IgD-negative memory B cell (primary cell): ENCODE measurements at regions not wholly inside any gene's neighbourhood (a gene's known extent, or its start where the extent isn't known, plus 50 kb on each side); places are given as distances from the start of the nearest gene placed in this dataset.
A peak's percentile ranks its signal among the peaks of the same experiment; 100 is the strongest.
"Not testable (repeated sequence)": the region's sequence is repeated elsewhere in the genome, so short reads cannot be mapped to it uniquely, and the experiment has no call there.

Experiments used
- H3K27ac Mint-ChIP-seq, 3 donors: one replicate each; pipeline ENCODE4 v1.8.0; 2020 to 2022; ENCODE audit warnings: mild to moderate bottlenecking in 3 of 3, mixed read lengths in 3 of 3, moderate library complexity in 1 of 3
- H3K27me3 Mint-ChIP-seq: one replicate; pipeline ENCODE4 v1.8.0; 2021; ENCODE audit warnings: mixed read lengths
- H3K36me3 Mint-ChIP-seq: one replicate; pipeline ENCODE4 v1.8.0; 2020; ENCODE audit warnings: mild to moderate bottlenecking, mixed read lengths
- H3K4me1 Mint-ChIP-seq, 3 donors: one replicate each; pipeline ENCODE4 v1.8.0; 2020 to 2022; ENCODE audit warnings: mixed read lengths in 3 of 3, mild to moderate bottlenecking in 1 of 3
- H3K4me3 Mint-ChIP-seq, 4 donors: one replicate each; pipeline ENCODE4 v1.8.0; 2020 to 2022; ENCODE audit warnings: mild to moderate bottlenecking in 4 of 4, mixed read lengths in 4 of 4, moderate library complexity in 3 of 4
- H3K9me3 Mint-ChIP-seq, 3 donors: one replicate each; pipeline ENCODE4 v1.8.0; 2020 to 2021; ENCODE audit warnings: mixed read lengths in 3 of 3, mild to moderate bottlenecking in 1 of 3

DNA sequence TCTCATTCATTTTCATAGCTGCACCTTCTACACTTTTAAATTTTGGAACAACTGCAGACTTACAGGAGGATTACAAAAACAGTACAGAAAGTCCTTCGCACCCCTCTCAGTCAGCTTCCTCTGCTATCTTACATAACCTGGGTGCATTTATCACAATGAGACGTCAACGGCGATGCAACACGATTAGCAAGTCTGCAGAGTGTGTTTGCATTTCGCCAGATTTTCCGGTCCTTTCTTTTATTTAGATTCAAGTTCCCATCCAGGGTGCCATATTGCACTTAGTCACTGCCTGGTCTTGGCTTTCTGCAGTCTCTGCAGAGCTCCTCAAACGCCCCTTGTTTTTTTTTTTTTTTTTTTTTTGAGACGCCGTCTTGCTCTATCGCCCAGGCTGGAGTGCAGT, 85.9 kb downstream of the ASMT start:
- Mint-ChIP-seq H3K27me3 (no peaks in the 10 kb centered on the region), H3K4me1 (peaks cover 0 to 1% (median 0%) of the 10 kb centered on the region in 3 donors), H3K9me3 (peaks cover 0 to 10% (median 10%) of the 10 kb centered on the region in 3 donors), H3K36me3 (peaks cover 3% of the 10 kb centered on the region), H3K27ac (no peak overlapping the region), H3K4me3 (peak overlapping the region in 1 of 4 donors; percentile 65)

GRCh38 chrX:1701396-1701901, 86.6 kb downstream of the ASMT start:
- H3K27ac Mint-ChIP-seq, H3K27me3 Mint-ChIP-seq, H3K4me1 Mint-ChIP-seq, H3K36me3 Mint-ChIP-seq, H3K4me3 Mint-ChIP-seq, H3K9me3 Mint-ChIP-seq: not testable (repeated sequence)

DNA sequence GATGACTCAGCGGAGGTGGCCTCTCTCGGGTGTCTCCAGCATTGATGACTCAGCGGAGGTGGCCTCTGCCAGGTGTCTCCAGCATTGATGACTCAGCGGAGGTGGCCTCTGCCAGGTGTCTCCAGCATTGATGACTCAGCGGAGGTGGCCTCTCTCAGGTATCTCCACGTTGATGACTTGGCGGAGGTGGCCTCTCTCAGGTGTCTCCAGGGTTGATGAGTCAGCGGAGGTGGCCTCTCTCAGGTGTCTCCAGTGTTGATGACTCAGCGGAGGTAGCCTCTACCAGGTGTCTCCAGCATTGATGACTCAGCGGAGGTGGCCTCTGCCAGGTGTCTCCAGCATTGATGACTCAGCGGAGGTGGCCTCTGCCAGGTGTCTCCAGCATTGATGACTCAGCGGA, 87.3 kb downstream of the ASMT start:
- H3K4me3 Mint-ChIP-seq, H3K9me3 Mint-ChIP-seq, H3K27me3 Mint-ChIP-seq, H3K36me3 Mint-ChIP-seq, H3K27ac Mint-ChIP-seq, H3K4me1 Mint-ChIP-seq: not testable (repeated sequence)

- not testable (repeated sequence) for H3K36me3 Mint-ChIP-seq, H3K9me3 Mint-ChIP-seq, H3K27me3 Mint-ChIP-seq, H3K4me1 Mint-ChIP-seq, H3K4me3 Mint-ChIP-seq, H3K27ac Mint-ChIP-seq
Observed at GRCh38 chrX:1702557-1702956, 87.7 kb downstream of the ASMT start.

DNA sequence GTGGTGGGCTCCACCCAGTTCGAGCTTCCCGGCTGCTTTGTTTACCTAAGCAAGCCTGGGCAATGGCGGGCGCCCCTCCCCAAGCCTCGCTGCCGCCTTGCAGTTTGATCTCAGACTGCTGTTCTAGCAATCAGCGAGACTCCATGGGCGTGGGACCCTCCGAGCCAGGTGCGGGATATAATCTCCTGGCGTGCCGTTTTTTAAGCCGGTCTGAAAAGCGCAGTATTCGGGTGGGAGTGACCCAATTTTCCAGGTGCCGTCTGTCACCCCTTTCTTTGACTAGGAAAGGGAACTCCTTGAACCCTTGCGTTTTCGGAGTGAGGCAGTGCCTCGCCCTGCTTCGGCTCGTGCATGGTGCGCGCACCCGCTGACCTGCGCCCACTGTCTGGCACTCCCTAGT, 94.4 kb downstream of the ASMT start:
- H3K4me1 Mint-ChIP-seq, H3K9me3 Mint-ChIP-seq, H3K27me3 Mint-ChIP-seq, H3K4me3 Mint-ChIP-seq, H3K27ac Mint-ChIP-seq, H3K36me3 Mint-ChIP-seq: not testable (repeated sequence)

GRCh38 chrX:1713296-1713695, 98.4 kb downstream of the ASMT start:
- H3K4me1 Mint-ChIP-seq = no peaks in the 10 kb centered on the region
- H3K27me3 Mint-ChIP-seq = no peaks in the 10 kb centered on the region
- H3K9me3 Mint-ChIP-seq = peaks cover 0 to 2% (median 0%) of the 10 kb centered on the region in 3 donors
- no peak overlapping the region for H3K4me3 Mint-ChIP-seq
- no peaks in the 10 kb centered on the region for H3K36me3 Mint-ChIP-seq
- H3K27ac Mint-ChIP-seq = no peak overlapping the region

DNA sequence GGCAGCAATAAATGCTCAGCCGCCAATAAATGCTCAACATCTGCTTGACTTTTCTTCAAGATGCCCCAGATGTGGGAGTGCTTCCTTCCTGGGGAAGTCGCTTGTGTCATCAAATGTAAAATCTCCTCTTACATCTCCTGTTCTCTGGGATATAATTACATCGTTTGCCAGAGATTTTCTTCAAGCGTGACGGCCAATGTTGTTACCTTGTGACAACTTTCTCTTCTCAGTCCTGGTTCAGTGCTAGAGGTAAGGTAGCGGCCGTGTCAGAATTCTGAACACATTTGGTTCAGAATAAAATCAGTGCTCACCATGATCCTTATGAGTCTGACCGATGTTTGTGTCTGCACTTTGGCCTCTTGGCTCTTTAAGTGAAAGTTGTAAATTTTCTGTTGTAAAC, 102.5 kb downstream of the ASMT start:
- Mint-ChIP-seq H3K9me3 (peaks cover 0 to 4% (median 3%) of the 10 kb centered on the region in 3 donors), H3K4me3 (no peak overlapping the region), H3K27ac (no peak overlapping the region), H3K36me3 (peaks cover 2% of the 10 kb centered on the region), H3K27me3 (no peaks in the 10 kb centered on the region), H3K4me1 (no peaks in the 10 kb centered on the region)

DNA sequence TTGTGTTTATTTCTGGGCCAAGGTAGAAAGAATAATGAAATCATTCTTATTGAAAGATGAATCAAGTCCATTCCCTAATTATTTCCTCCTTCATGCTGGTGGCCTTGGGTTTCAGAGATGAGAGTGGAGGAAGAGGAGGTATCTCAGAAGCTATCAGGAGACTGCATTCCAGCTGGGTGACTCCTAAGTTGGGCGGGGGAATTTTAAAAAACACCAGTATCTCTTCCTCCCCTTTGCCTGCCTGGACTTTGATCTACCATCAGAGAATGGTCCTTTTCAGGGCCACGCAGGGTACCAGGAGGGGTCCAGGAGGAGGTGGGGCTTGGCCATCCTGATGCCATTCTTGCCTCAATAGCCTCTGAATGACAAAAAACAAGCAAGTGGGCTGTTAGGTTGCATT, 104.4 kb downstream of the ASMT start:
- Mint-ChIP-seq H3K27ac (no peak overlapping the region), H3K4me3 (no peak overlapping the region), H3K4me1 (no peaks in the 10 kb centered on the region), H3K27me3 (no peaks in the 10 kb centered on the region), H3K9me3 (peaks cover 0 to 4% (median 3%) of the 10 kb centered on the region in 3 donors), H3K36me3 (peaks cover 2% of the 10 kb centered on the region)

DNA sequence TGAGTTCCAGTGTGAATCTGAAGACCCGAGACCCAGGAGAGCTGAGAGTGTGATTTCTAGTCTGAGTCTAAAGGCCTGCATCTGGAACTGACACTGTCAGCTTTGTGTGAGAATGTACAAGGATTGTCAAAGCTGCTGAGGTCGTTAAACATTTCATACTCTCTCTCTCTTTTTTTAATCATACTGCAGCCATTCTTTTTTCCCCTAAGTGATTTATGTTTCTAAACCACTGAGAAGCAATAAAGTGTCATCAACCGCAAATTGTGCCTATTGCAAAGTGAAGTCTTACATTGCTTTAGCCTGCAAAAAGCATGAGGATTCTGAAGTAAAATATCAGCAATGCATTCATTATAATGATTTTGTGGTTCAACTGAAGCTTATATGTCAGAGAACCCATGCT, 106.0 kb downstream of the ASMT start:
- peaks cover 2% of the 10 kb centered on the region for H3K36me3 Mint-ChIP-seq
- H3K27ac Mint-ChIP-seq = no peak overlapping the region

DNA sequence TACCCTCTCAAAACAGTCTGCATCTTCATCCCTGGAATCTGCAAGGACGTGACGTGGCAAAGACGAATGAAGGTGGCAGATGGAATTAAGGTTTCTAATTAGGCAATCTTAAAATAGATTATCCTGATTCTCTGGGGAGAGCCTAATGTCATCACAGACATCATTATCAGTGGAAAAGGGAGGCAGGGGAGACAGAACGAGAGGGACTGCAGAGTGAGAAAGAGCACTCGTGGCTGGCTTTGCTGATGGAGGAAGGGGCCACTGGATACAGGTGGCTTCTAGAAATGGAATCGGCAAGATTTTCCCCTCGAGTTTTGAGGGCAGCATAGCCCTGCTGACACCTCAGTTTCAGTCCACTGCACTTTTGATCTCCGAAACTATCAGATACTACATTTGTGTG, 110.6 kb downstream of the ASMT start:
- no peaks in the 10 kb centered on the region for H3K4me1 Mint-ChIP-seq
- no peak overlapping the region for H3K4me3 Mint-ChIP-seq
- no peaks in the 10 kb centered on the region for H3K36me3 Mint-ChIP-seq
- H3K27ac Mint-ChIP-seq = no peak overlapping the region
- no peaks in the 10 kb centered on the region for H3K27me3 Mint-ChIP-seq
- peaks cover 2 to 5% (median 3%) of the 10 kb centered on the region in 3 donors for H3K9me3 Mint-ChIP-seq

More for the DNA sequence above, 106.0 kb downstream of the ASMT start:
- H3K27me3 Mint-ChIP-seq = no peaks in the 10 kb centered on the region
- H3K4me1 Mint-ChIP-seq = no peaks in the 10 kb centered on the region
- H3K9me3 Mint-ChIP-seq = peaks cover 0 to 4% (median 3%) of the 10 kb centered on the region in 3 donors
- H3K4me3 Mint-ChIP-seq = no peak overlapping the region

GRCh38 chrX:1727531-1728027, 112.7 kb downstream of the ASMT start:
- Mint-ChIP-seq H3K4me3 (no peak overlapping the region), H3K4me1 (no peaks in the 10 kb centered on the region), H3K36me3 (no peaks in the 10 kb centered on the region)

GRCh38 chrX:1734806-1735205, 119.9 kb downstream of the ASMT start:
- Mint-ChIP-seq H3K9me3 (peaks cover 0 to 2% (median 1%) of the 10 kb centered on the region in 3 donors), H3K4me1 (no peaks in the 10 kb centered on the region), H3K27me3 (no peaks in the 10 kb centered on the region), H3K36me3 (peaks cover 2% of the 10 kb centered on the region), H3K4me3 (no peak overlapping the region), H3K27ac (no peak overlapping the region)

More at GRCh38 chrX:1727531-1728027, 112.7 kb downstream of the ASMT start:
- Mint-ChIP-seq H3K27me3 (no peaks in the 10 kb centered on the region), H3K9me3 (peaks cover 0 to 5% (median 3%) of the 10 kb centered on the region in 3 donors), H3K27ac (no peak overlapping the region)

DNA sequence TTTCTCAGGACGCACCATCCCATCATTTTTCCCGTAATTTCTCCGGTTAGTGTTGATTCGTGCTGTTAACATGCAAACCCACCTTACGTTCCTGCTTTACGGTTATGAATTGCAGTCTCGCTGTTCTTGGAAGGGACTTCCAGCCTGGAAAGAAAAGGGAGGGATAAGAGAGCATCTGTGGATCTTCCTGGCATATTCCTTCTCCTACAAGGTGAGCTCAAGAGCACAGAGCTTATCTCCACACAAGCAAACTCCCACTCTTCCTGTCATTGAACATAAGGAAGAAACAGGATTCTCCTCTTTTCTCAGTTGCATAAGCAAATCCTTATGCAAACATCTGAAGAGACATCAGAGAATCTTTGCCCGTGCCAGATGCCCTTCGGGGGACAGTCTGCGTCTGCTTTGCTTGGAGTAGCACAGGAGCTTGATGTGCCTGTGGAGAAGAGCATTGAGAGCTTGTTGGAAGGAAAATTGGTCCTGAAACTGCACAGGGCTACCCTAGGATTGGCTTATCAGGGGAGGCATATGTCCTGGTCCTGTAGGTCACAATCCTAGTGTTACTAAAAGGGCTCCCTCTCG, 127.0 kb downstream of the ASMT start:
- no peak overlapping the region for H3K4me3 Mint-ChIP-seq
- no peak overlapping the region for H3K27ac Mint-ChIP-seq
- H3K4me1 Mint-ChIP-seq = no peaks in the 10 kb centered on the region
- no peaks in the 10 kb centered on the region for H3K27me3 Mint-ChIP-seq
- H3K36me3 Mint-ChIP-seq = peaks cover 23% of the 10 kb centered on the region
- H3K9me3 Mint-ChIP-seq = peaks cover 9 to 24% (median 10%) of the 10 kb centered on the region in 3 donors

GRCh38 chrX:1743105-1743504, 128.2 kb downstream of the ASMT start:
- Mint-ChIP-seq H3K27me3 (no peaks in the 10 kb centered on the region), H3K9me3 (peaks cover 10 to 27% (median 12%) of the 10 kb centered on the region in 3 donors), H3K27ac (no peak overlapping the region), H3K4me3 (no peak overlapping the region), H3K36me3 (peaks cover 23% of the 10 kb centered on the region), H3K4me1 (no peaks in the 10 kb centered on the region)

DNA sequence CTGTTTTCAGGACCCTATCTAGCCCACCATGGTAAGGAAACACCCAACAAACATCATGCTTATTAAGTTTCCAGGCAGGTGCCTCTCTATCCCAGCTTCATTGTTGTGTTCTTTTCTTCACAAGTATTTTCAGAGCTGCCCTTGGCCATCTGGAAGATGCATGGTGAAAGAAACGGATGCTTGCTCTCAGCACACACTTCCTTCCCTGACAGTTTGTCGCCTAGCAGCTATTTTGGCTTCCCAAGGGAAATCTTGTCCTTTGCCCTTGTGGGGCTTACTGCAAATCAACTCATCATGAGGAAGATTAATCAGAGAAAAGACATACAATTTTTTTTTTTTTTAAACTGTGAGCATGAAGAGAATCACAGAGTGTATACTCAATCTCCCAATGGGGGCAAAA, 128.8 kb downstream of the ASMT start:
- H3K9me3 Mint-ChIP-seq = peaks cover 10 to 32% (median 15%) of the 10 kb centered on the region in 3 donors

DNA sequence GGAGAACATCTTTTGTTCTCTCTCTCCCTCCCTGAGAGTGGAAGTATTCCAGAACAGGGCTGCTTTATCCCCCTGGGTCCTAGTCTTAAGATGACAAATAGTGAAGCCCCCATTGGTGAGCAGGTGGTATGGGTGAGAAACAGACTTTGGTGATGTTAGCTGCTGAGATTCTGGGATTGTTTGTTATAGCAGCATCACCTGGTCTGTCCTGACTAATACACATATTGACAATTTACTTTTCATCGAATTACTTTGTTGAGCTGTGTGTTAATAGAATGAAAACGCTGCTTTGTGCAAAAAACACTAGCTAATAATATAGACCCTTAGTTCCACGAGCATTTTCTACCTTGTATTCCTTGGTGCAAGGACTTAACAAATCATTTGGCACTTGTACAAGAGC, 133.5 kb downstream of the ASMT start:
- peaks cover 9 to 31% (median 11%) of the 10 kb centered on the region in 3 donors for H3K9me3 Mint-ChIP-seq
- H3K4me1 Mint-ChIP-seq = peaks cover 0 to 2% (median 0%) of the 10 kb centered on the region in 3 donors
- H3K27ac Mint-ChIP-seq = no peak overlapping the region
- H3K4me3 Mint-ChIP-seq = peak overlapping the region in 2 of 4 donors; percentile 10 to 30
- no peaks in the 10 kb centered on the region for H3K27me3 Mint-ChIP-seq
- H3K36me3 Mint-ChIP-seq = peaks cover 22% of the 10 kb centered on the region

More for the DNA sequence above, 128.8 kb downstream of the ASMT start:
- Mint-ChIP-seq H3K4me3 (no peak overlapping the region), H3K27ac (no peak overlapping the region), H3K4me1 (no peaks in the 10 kb centered on the region), H3K36me3 (peaks cover 25% of the 10 kb centered on the region), H3K27me3 (no peaks in the 10 kb centered on the region)
